Dendritic cell treated with granulocyte-macrophage colony-stimulating factor and Interleukin-4, amounts not matched to agents 40 ng/mL and 50 ng/mL, for 4 days (primary cell): ENCODE measurements at regions not wholly inside any gene's neighbourhood (a gene's known extent, or its start where the extent isn't known, plus 50 kb on each side); places are given as distances from the start of the nearest gene placed in this dataset.

ENCODE experiments used
- H3K27ac Mint-ChIP-seq: one replicate; pipeline ENCODE4 v1.8.0; 2022; ENCODE audit warnings: mild to moderate bottlenecking, mixed read lengths
- H3K27me3 Mint-ChIP-seq: one replicate; pipeline ENCODE4 v1.8.0; 2022; ENCODE audit warnings: mild to moderate bottlenecking, mixed read lengths
- H3K36me3 Mint-ChIP-seq: one replicate; pipeline ENCODE4 v1.8.0; 2022; ENCODE audit warnings: low read depth, mixed read lengths
- H3K4me1 Mint-ChIP-seq: one replicate; pipeline ENCODE4 v1.8.0; 2022; ENCODE audit warnings: low read depth, mixed read lengths
- H3K4me3 Mint-ChIP-seq: one replicate; pipeline ENCODE4 v1.8.0; 2022; ENCODE audit warnings: mild to moderate bottlenecking, moderate library complexity, mixed read lengths
- H3K9me3 Mint-ChIP-seq: one replicate; pipeline ENCODE4 v1.8.0; 2022; ENCODE audit warnings: mixed read lengths
- intact Hi-C: fragments of 100-400 bp; cut with micrococcal nuclease; formaldehyde crosslinking; loops from one replicate; pipeline ENCODE4 v1.15.0; 2022

- intact Hi-C loops: no loop called here
- H3K4me1 Mint-ChIP-seq: no peaks in the 10 kb centered on the region
- H3K36me3 Mint-ChIP-seq: no peaks in the 10 kb centered on the region
- H3K4me3 Mint-ChIP-seq: no peak overlapping the region
- no peaks in the 10 kb centered on the region for H3K9me3 Mint-ChIP-seq
- no peaks in the 10 kb centered on the region for H3K27me3 Mint-ChIP-seq
- no peak overlapping the region for H3K27ac Mint-ChIP-seq
These were observed 658.6 kb upstream of the RBFOX1 start for GRCh38 chr16:6674071-6674470.

- Mint-ChIP-seq H3K4me3 (no peak overlapping the region), H3K9me3 (no peaks in the 10 kb centered on the region), H3K27me3 (no peaks in the 10 kb centered on the region), H3K36me3 (no peaks in the 10 kb centered on the region), H3K27ac (no peak overlapping the region), H3K4me1 (no peaks in the 10 kb centered on the region)
- intact Hi-C loops: no loop called here
These were observed 660.1 kb upstream of the RBFOX1 start for GRCh38 chr16:6672507-6672906.

GRCh38 chr16:6667393-6667792 is 665.3 kb upstream of the RBFOX1 start:
- intact Hi-C loops: no loop called here
- Mint-ChIP-seq H3K9me3 (no peaks in the 10 kb centered on the region), H3K36me3 (no peaks in the 10 kb centered on the region), H3K27me3 (no peaks in the 10 kb centered on the region), H3K4me3 (no peak overlapping the region), H3K4me1 (no peaks in the 10 kb centered on the region), H3K27ac (no peak overlapping the region)

GRCh38 chr16:6665126-6665525 is 667.5 kb upstream of the RBFOX1 start:
- intact Hi-C loops: no loop called here
- no peak overlapping the region for H3K27ac Mint-ChIP-seq
- H3K36me3 Mint-ChIP-seq: no peaks in the 10 kb centered on the region
- H3K27me3 Mint-ChIP-seq: no peaks in the 10 kb centered on the region
- H3K9me3 Mint-ChIP-seq: no peaks in the 10 kb centered on the region
- H3K4me1 Mint-ChIP-seq: no peaks in the 10 kb centered on the region
- no peak overlapping the region for H3K4me3 Mint-ChIP-seq

GRCh38 chr16:6663668-6664067 is 669.0 kb upstream of the RBFOX1 start:
- Mint-ChIP-seq H3K36me3 (no peaks in the 10 kb centered on the region), H3K9me3 (no peaks in the 10 kb centered on the region), H3K4me3 (no peak overlapping the region), H3K27me3 (no peaks in the 10 kb centered on the region), H3K27ac (no peak overlapping the region), H3K4me1 (no peaks in the 10 kb centered on the region)
- intact Hi-C loops: no loop called here

GRCh38 chr16:6656760-6657159 is 675.9 kb upstream of the RBFOX1 start:
- H3K4me1 Mint-ChIP-seq: no peaks in the 10 kb centered on the region
- intact Hi-C loops: no loop called here
- no peaks in the 10 kb centered on the region for H3K9me3 Mint-ChIP-seq
- no peaks in the 10 kb centered on the region for H3K36me3 Mint-ChIP-seq
- no peak overlapping the region for H3K27ac Mint-ChIP-seq
- H3K4me3 Mint-ChIP-seq: no peak overlapping the region
- H3K27me3 Mint-ChIP-seq: no peaks in the 10 kb centered on the region

- H3K36me3 Mint-ChIP-seq: no peaks in the 10 kb centered on the region
- H3K27ac Mint-ChIP-seq: no peak overlapping the region
- peaks cover 8% of the 10 kb centered on the region for H3K27me3 Mint-ChIP-seq
- no peak overlapping the region for H3K4me3 Mint-ChIP-seq
- H3K9me3 Mint-ChIP-seq: no peaks in the 10 kb centered on the region
- intact Hi-C loops: no loop called here
- H3K4me1 Mint-ChIP-seq: no peaks in the 10 kb centered on the region
These were observed 685.8 kb upstream of the RBFOX1 start for GRCh38 chr16:6646891-6647290.

GRCh38 chr16:6645768-6646568 is 686.7 kb upstream of the RBFOX1 start:
- intact Hi-C loops: no loop called here
- Mint-ChIP-seq H3K27ac (no peak overlapping the region), H3K4me1 (no peaks in the 10 kb centered on the region), H3K36me3 (no peaks in the 10 kb centered on the region), H3K4me3 (no peak overlapping the region), H3K27me3 (peaks cover 15% of the 10 kb centered on the region), H3K9me3 (no peaks in the 10 kb centered on the region)

GRCh38 chr16:6644916-6645315 is 687.7 kb upstream of the RBFOX1 start:
- Mint-ChIP-seq H3K27ac (no peak overlapping the region), H3K4me1 (no peaks in the 10 kb centered on the region), H3K27me3 (peaks cover 16% of the 10 kb centered on the region), H3K36me3 (no peaks in the 10 kb centered on the region), H3K9me3 (no peaks in the 10 kb centered on the region), H3K4me3 (no peak overlapping the region)
- intact Hi-C loops: no loop called here

- intact Hi-C loops: no loop called here
- Mint-ChIP-seq H3K27ac (no peak overlapping the region), H3K36me3 (no peaks in the 10 kb centered on the region), H3K27me3 (peaks cover 16% of the 10 kb centered on the region), H3K4me3 (no peak overlapping the region), H3K9me3 (no peaks in the 10 kb centered on the region), H3K4me1 (no peaks in the 10 kb centered on the region)
These were observed 689.5 kb upstream of the RBFOX1 start for GRCh38 chr16:6643080-6643686.

GRCh38 chr16:6642271-6642670 is 690.4 kb upstream of the RBFOX1 start:
- Mint-ChIP-seq H3K9me3 (no peaks in the 10 kb centered on the region), H3K27ac (no peak overlapping the region), H3K36me3 (no peaks in the 10 kb centered on the region), H3K27me3 (peaks cover 16% of the 10 kb centered on the region), H3K4me1 (no peaks in the 10 kb centered on the region), H3K4me3 (no peak overlapping the region)
- intact Hi-C loops: no loop called here

- Mint-ChIP-seq H3K27me3 (peaks cover 16% of the 10 kb centered on the region), H3K36me3 (no peaks in the 10 kb centered on the region), H3K4me3 (no peak overlapping the region), H3K27ac (no peak overlapping the region), H3K9me3 (no peaks in the 10 kb centered on the region), H3K4me1 (no peaks in the 10 kb centered on the region)
- intact Hi-C loops: no loop called here
These were observed 691.6 kb upstream of the RBFOX1 start for GRCh38 chr16:6641091-6641490.

- Mint-ChIP-seq H3K4me1 (no peaks in the 10 kb centered on the region), H3K27ac (no peak overlapping the region), H3K27me3 (peaks cover 5% of the 10 kb centered on the region), H3K9me3 (no peaks in the 10 kb centered on the region), H3K36me3 (no peaks in the 10 kb centered on the region), H3K4me3 (no peak overlapping the region)
- intact Hi-C loops: no loop called here
These were observed 696.2 kb upstream of the RBFOX1 start for GRCh38 chr16:6636457-6636856.

- Mint-ChIP-seq H3K4me3 (no peak overlapping the region), H3K27ac (no peak overlapping the region), H3K9me3 (no peaks in the 10 kb centered on the region), H3K36me3 (no peaks in the 10 kb centered on the region), H3K4me1 (no peaks in the 10 kb centered on the region), H3K27me3 (no peaks in the 10 kb centered on the region)
- intact Hi-C loops: no loop called here
These were observed 698.5 kb upstream of the RBFOX1 start for GRCh38 chr16:6634151-6634550.

- no peaks in the 10 kb centered on the region for H3K9me3 Mint-ChIP-seq
- no peaks in the 10 kb centered on the region for H3K27me3 Mint-ChIP-seq
- H3K4me3 Mint-ChIP-seq: no peak overlapping the region
- H3K36me3 Mint-ChIP-seq: no peaks in the 10 kb centered on the region
- intact Hi-C loops: no loop called here
- no peaks in the 10 kb centered on the region for H3K4me1 Mint-ChIP-seq
- H3K27ac Mint-ChIP-seq: no peak overlapping the region
These were observed 699.2 kb upstream of the RBFOX1 start for GRCh38 chr16:6633456-6633855.
